HFFc6 (cell line): ENCODE measurements at regions not wholly inside any gene's neighbourhood (a gene's known extent, or its start where the extent isn't known, plus 50 kb on each side); places are given as distances from the start of the nearest gene placed in this dataset.

ENCODE experiments used
- DNase-seq: peaks from one replicate; pipeline ENCODE4 v3.0.0-alpha.2; 2018
- H3K27ac Mint-ChIP-seq: 2 replicates; pipeline ENCODE4 v1.8.0; 2020; ENCODE audit warnings: mild to moderate bottlenecking, mixed read lengths
- H3K27me3 Mint-ChIP-seq: 2 replicates; pipeline ENCODE4 v1.8.0; 2021; ENCODE audit warnings: mild to moderate bottlenecking, moderate library complexity, mixed read lengths; ENCODE audit not compliant: insufficient read depth
- H3K36me3 Mint-ChIP-seq: 2 replicates; pipeline ENCODE4 v1.8.0; 2021; ENCODE audit warnings: low read depth, mixed read lengths
- H3K4me1 Mint-ChIP-seq: 2 replicates; pipeline ENCODE4 v1.8.0; 2020; ENCODE audit warnings: low read depth, mixed read lengths
- H3K4me3 Mint-ChIP-seq: 2 replicates; pipeline ENCODE4 v1.8.0; 2020; ENCODE audit warnings: mild to moderate bottlenecking, moderate library complexity, mixed read lengths
- H3K9me3 Mint-ChIP-seq: 2 replicates; pipeline ENCODE4 v1.8.0; 2020; ENCODE audit warnings: mild to moderate bottlenecking, mixed read lengths
- TF ChIP-seq, protein P1 (sequence below): fragments of 200-600 bp; sonication (generic); IDR thresholded peaks from 2 replicates; pipeline ENCODE4 v1.5.0; 2021; ENCODE audit warnings: antibody characterized with exemption, mild to moderate bottlenecking

DNA sequence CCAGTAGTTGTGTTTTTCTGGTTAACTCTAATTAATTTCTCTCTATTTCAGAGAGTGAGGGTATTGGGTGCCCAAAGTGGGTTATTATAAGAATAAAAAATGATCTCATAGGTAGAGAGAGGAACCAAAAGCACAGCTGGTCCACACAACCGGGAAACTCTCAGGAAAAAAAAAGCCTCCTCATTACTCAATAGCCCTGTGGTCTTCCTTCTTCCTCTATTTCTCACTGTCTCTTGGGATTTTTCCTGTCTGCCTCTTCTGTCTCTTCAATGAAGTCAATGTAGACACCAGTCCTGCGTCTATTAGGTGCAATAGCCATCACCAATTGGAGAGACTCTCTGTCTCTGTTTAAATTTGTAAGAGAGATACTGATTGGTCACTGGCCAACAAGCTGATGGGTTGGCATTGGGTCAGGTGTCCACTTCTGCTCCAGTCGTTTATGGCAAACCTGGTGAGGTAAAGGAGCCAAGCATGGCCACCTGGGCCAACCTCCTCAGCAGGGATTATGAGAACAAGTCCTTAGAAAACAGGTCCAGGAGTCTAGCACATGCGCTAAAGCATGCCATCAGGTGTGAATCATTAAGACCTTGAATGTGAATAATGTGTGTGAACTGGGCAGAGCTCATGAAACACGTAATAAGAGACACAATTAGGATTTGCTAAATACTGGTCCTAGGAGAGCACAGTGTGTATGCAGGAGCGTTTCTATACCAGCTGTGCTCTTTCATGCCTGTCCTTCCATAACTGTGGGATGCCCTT is 443.0 kb upstream of the RUNX1 start:
- H3K27me3 Mint-ChIP-seq, result peaks cover 3% of the 10 kb centered on the region; the same call in 1 of the 2 replicates
- H3K36me3 Mint-ChIP-seq, result no peaks in the 10 kb centered on the region
- no peak for DNase-seq
- H3K27ac Mint-ChIP-seq, result no peak overlapping the region
- no peak overlapping the region for H3K4me3 Mint-ChIP-seq
- H3K9me3 Mint-ChIP-seq, result no peaks in the 10 kb centered on the region
- no peaks in the 10 kb centered on the region for H3K4me1 Mint-ChIP-seq
- TF ChIP-seq, protein P1, sequence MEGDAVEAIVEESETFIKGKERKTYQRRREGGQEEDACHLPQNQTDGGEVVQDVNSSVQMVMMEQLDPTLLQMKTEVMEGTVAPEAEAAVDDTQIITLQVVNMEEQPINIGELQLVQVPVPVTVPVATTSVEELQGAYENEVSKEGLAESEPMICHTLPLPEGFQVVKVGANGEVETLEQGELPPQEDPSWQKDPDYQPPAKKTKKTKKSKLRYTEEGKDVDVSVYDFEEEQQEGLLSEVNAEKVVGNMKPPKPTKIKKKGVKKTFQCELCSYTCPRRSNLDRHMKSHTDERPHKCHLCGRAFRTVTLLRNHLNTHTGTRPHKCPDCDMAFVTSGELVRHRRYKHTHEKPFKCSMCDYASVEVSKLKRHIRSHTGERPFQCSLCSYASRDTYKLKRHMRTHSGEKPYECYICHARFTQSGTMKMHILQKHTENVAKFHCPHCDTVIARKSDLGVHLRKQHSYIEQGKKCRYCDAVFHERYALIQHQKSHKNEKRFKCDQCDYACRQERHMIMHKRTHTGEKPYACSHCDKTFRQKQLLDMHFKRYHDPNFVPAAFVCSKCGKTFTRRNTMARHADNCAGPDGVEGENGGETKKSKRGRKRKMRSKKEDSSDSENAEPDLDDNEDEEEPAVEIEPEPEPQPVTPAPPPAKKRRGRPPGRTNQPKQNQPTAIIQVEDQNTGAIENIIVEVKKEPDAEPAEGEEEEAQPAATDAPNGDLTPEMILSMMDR, result no peak

DNA sequence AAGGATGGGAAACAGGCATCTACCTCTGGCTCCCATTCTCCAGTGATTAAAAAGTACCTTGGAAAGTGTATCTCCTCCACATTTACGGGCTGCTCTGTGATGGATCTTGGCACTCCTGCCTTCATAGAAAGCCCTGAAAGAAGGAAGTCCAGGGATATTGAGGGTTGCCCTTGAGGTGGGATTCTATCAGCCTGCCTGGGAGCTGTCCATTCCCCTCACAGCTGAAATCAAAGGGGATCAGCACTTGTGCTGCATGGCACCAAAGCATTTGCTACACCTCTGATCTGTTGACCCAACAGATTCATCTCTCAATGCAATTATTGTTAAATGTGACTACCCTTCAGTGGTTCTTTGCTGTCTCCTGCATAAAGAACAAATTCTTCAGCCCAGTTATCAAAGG is 442.0 kb upstream of the RUNX1 start:
- no peak for DNase-seq
- no peaks in the 10 kb centered on the region for H3K4me1 Mint-ChIP-seq
- no peak overlapping the region for H3K27ac Mint-ChIP-seq
- H3K36me3 Mint-ChIP-seq, result no peaks in the 10 kb centered on the region
- H3K4me3 Mint-ChIP-seq, result no peak overlapping the region
- TF ChIP-seq, protein P1, result no peak
- H3K9me3 Mint-ChIP-seq, result no peaks in the 10 kb centered on the region
- H3K27me3 Mint-ChIP-seq, result peaks cover 5% of the 10 kb centered on the region

DNA sequence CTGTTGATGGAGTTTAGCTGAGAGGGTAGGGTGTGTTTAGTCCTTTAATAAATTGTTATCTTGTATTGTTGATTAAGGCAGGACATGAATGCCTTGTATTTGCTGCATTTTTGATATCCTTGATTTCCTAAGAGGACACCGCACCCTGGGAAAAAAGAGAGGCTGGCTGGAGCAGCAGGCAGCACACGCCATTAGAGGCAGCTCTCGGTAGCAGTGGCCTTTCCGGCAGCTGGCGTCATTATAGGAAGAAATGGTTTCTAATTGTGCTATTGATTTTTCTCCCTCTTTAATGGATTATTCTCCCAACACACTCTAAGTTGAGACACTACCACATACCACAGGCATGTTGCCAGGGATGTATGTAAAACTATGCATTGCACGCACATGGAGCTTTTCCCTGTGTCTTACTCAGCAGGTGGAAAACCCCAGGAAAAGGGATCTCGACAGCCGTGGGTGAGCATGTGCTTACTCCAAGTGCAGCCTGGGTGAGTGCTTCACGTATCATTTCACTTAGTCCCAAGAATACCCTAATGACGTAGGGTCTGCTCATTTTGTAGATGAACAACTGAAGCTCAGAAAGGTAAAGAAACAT is 440.4 kb upstream of the RUNX1 start:
- Mint-ChIP-seq H3K27ac (no peak overlapping the region), H3K27me3 (peaks cover 5% of the 10 kb centered on the region), H3K36me3 (no peaks in the 10 kb centered on the region), H3K9me3 (no peaks in the 10 kb centered on the region), H3K4me1 (no peaks in the 10 kb centered on the region), H3K4me3 (no peak overlapping the region)
- TF ChIP-seq, protein P1, result no peak
- DNase-seq, result no peak

DNA sequence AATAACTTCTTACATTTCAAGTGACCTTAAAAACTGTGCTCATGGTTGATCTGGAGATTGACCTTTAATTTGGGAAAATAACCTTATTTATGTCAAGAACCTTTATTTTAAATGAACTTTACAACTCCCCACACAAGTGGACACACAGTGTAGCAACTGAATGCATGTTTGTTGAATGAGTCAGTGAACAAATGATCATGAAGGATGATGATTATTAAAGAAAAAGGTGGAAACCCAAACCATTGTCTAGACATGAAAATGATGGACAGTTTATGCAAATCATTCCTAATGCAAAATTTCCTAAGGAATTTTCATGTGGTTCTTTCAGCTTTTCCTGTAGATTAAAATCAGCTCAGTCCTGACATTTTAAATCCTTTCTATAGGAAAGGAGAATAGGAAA is 439.8 kb upstream of the RUNX1 start:
- Mint-ChIP-seq H3K4me3 (no peak overlapping the region), H3K27ac (no peak overlapping the region), H3K9me3 (no peaks in the 10 kb centered on the region), H3K4me1 (no peaks in the 10 kb centered on the region), H3K27me3 (peaks cover 5% of the 10 kb centered on the region), H3K36me3 (no peaks in the 10 kb centered on the region)
- DNase-seq, result no peak
- TF ChIP-seq, protein P1, result no peak

DNA sequence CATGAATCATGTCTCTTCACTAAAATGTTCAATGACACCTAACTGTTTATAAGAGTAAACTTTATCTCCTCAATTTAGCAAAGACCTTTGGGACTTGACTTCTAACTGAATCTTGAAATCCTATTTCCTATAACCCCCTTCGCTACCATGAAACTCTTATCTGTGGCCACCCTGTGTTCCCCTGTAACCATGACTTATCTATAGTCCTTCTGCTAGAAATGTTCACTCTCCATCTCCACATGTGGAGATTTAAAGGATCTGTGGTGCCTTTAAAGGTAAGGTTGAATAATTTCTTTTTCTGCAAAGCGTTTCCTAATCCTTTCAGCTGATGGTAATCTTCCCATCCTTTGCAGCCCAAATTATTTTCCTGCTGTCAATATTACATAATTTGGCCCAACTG is 436.3 kb upstream of the RUNX1 start:
- no peaks in the 10 kb centered on the region for H3K36me3 Mint-ChIP-seq
- H3K27ac Mint-ChIP-seq, result no peak overlapping the region
- TF ChIP-seq, protein P1, result no peak
- no peak for DNase-seq
- H3K4me3 Mint-ChIP-seq, result no peak overlapping the region
- peaks cover 4% of the 10 kb centered on the region for H3K27me3 Mint-ChIP-seq
- no peaks in the 10 kb centered on the region for H3K9me3 Mint-ChIP-seq
- H3K4me1 Mint-ChIP-seq, result no peaks in the 10 kb centered on the region
